ENCODE measurements at regions not wholly inside any gene's neighbourhood (a gene's known extent, or its start where the extent isn't known, plus 50 kb on each side); places are given as distances from the start of the nearest gene placed in this dataset.
A peak's percentile ranks its signal among the peaks of the same experiment; 100 is the strongest.

DNA sequence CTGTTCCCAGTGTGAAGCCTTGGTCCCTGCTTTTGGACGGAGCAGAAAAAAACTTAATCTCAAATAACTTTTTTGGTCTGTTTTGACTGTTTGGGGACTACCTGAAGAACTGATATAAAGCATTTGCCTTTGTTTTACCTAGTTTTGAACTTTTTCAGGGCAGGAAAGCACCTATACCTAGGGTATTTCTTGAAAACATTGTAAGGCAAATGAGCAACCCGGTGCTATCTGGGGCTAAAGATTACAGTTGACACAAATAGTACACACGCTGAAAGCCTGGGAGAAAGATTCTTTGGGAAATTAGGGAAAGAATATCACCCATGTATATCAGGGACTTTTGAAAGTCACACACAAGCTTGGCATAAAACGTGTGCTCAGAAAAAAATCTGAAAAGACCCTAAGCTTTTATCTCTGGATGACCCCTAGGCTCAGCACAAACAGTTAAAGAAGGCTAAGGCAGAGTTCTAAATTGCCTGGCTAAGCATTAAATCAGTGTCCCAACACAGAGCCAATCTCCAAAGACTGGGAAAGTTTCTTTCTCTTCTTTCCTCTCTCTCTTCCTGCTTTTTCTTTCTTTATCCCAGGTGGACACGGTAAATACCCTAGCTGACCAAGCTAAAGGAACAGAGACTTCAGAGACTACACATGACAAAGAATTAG, 389.8 kb downstream of the SH2D4B start:
- no peak overlapping the region for H3K4me2 ChIP-seq (ENCODE audit: low read length)
- FAIRE-seq (no peak), DNase-seq (ENCODE audit: low read depth) (no peak)
- H3K4me3 ChIP-seq (ENCODE audit: insufficient read depth, low read depth, low read length), result no peak overlapping the region
- Mint-ChIP-seq H3K27me3 (ENCODE audit: low read depth, unreplicated experiment) (no peaks in the 10 kb centered on the region), H3K4me1 (ENCODE audit: low read depth, unreplicated experiment) (no peaks in the 10 kb centered on the region), H3K4me3 (ENCODE audit: unreplicated experiment) (no peak overlapping the region), H3K27ac (ENCODE audit: unreplicated experiment) (no peak overlapping the region), H3K9me3 (ENCODE audit: unreplicated experiment) (peaks cover 3% of the 10 kb centered on the region), H3K36me3 (ENCODE audit: low read depth, unreplicated experiment) (no peaks in the 10 kb centered on the region)
- H2AFZ ChIP-seq (ENCODE audit: low read depth, low read length), result no peak overlapping the region
- no peaks in the 10 kb centered on the region for H3K4me1 ChIP-seq (ENCODE audit: insufficient read depth, low read length)
- H3K9ac ChIP-seq (ENCODE audit: low read length), result no peak overlapping the region
- no peaks in the 10 kb centered on the region for H3K27me3 ChIP-seq (ENCODE audit: insufficient read depth, low read length)
- no peak overlapping the region for H3K27ac ChIP-seq (ENCODE audit: low read depth, low read length)
- H3K9me3 ChIP-seq (ENCODE audit: insufficient read depth, low read depth, low read length), result no peaks in the 10 kb centered on the region
- no peaks in the 10 kb centered on the region for H4K20me1 ChIP-seq (ENCODE audit: insufficient read depth, low read length)
- H3K36me3 ChIP-seq (ENCODE audit: insufficient read depth, low read length), result no peaks in the 10 kb centered on the region
- no peak for TF ChIP-seq CTCF (IDR thresholded peaks at IDR 0.05; ENCODE audit: insufficient read depth, low read depth, low read length)
- TF ChIP-seq EZH2 (IDR thresholded peaks at IDR 0.05; ENCODE audit: insufficient read depth, low read length), result no peak
- H3K79me2 ChIP-seq (ENCODE audit: insufficient read depth, low read length), result no peaks in the 10 kb centered on the region

- Mint-ChIP-seq H3K9me3 (ENCODE audit: unreplicated experiment) (no peaks in the 10 kb centered on the region), H3K27me3 (ENCODE audit: low read depth, unreplicated experiment) (no peaks in the 10 kb centered on the region), H3K27ac (ENCODE audit: unreplicated experiment) (no peak overlapping the region), H3K4me3 (ENCODE audit: unreplicated experiment) (no peak overlapping the region), H3K36me3 (ENCODE audit: low read depth, unreplicated experiment) (no peaks in the 10 kb centered on the region), H3K4me1 (ENCODE audit: low read depth, unreplicated experiment) (no peaks in the 10 kb centered on the region)
- H3K27ac ChIP-seq (ENCODE audit: low read depth, low read length), result no peak overlapping the region
- no peaks in the 10 kb centered on the region for H3K79me2 ChIP-seq (ENCODE audit: insufficient read depth, low read length)
- no peaks in the 10 kb centered on the region for H3K4me1 ChIP-seq (ENCODE audit: insufficient read depth, low read length)
- no peak overlapping the region for H2AFZ ChIP-seq (ENCODE audit: low read depth, low read length)
- no peaks in the 10 kb centered on the region for H3K9me3 ChIP-seq (ENCODE audit: insufficient read depth, low read depth, low read length)
- FAIRE-seq (no peak), DNase-seq (ENCODE audit: low read depth) (no peak)
- TF ChIP-seq EZH2 (IDR thresholded peaks at IDR 0.05; ENCODE audit: insufficient read depth, low read length) (no peak), CTCF (IDR thresholded peaks at IDR 0.05; ENCODE audit: insufficient read depth, low read depth, low read length) (no peak)
- no peaks in the 10 kb centered on the region for H4K20me1 ChIP-seq (ENCODE audit: insufficient read depth, low read length)
- H3K4me2 ChIP-seq (ENCODE audit: low read length), result no peak overlapping the region
- no peak overlapping the region for H3K9ac ChIP-seq (ENCODE audit: low read length)
- no peaks in the 10 kb centered on the region for H3K27me3 ChIP-seq (ENCODE audit: insufficient read depth, low read length)
- H3K4me3 ChIP-seq (ENCODE audit: insufficient read depth, low read depth, low read length), result no peak overlapping the region
- H3K36me3 ChIP-seq (ENCODE audit: insufficient read depth, low read length), result no peaks in the 10 kb centered on the region
Observed at GRCh38 chr10:80938903-80939302, 401.2 kb downstream of the SH2D4B start.

DNA sequence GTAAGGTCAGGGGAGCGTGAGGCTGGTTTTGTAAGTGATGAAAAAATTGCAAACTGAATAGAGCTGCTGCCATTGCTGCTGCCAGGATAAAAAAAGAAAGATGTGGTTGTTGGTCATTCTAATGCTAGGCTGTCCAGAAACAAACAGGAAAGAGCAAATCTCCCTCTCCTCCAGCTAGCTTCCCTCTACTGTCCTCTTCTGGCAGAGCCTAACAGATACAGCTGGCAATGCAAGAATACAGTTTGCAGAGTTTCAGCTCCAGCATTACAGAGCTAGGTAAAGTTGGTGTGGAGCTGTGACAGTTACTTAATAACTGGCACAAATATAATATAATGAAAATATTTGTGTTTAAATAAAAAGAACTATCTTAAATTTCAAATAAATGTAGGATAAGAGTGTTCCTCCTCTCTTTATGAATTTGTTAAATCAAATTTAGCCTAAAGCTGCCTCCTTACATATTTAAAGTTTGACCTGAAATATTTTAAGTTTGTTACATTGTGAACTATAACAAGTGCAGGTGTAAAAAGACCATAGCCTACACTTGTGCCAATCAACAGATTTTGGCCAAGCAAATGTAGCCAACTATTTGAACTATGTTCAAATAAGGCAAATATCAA, 407.7 kb downstream of the SH2D4B start:
- DNase-seq (ENCODE audit: low read depth) (no peak), FAIRE-seq (no peak)
- TF ChIP-seq EZH2 (IDR thresholded peaks at IDR 0.05; ENCODE audit: insufficient read depth, low read length), result no peak
- TF ChIP-seq CTCF (IDR thresholded peaks at IDR 0.05; ENCODE audit: insufficient read depth, low read depth, low read length), result peak; percentile 8
- H3K27me3 Mint-ChIP-seq (ENCODE audit: low read depth, unreplicated experiment), result no peaks in the 10 kb centered on the region
- no peak overlapping the region for H2AFZ ChIP-seq (ENCODE audit: low read depth, low read length)
- H4K20me1 ChIP-seq (ENCODE audit: insufficient read depth, low read length), result no peaks in the 10 kb centered on the region
- no peaks in the 10 kb centered on the region for H3K36me3 ChIP-seq (ENCODE audit: insufficient read depth, low read length)
- H3K9ac ChIP-seq (ENCODE audit: low read length), result no peak overlapping the region
- no peaks in the 10 kb centered on the region for H3K9me3 ChIP-seq (ENCODE audit: insufficient read depth, low read depth, low read length)
- H3K4me1 Mint-ChIP-seq (ENCODE audit: low read depth, unreplicated experiment), result no peaks in the 10 kb centered on the region
- H3K4me3 Mint-ChIP-seq (ENCODE audit: unreplicated experiment), result no peak overlapping the region
- no peaks in the 10 kb centered on the region for H3K27me3 ChIP-seq (ENCODE audit: insufficient read depth, low read length)
- H3K79me2 ChIP-seq (ENCODE audit: insufficient read depth, low read length), result no peaks in the 10 kb centered on the region
- H3K27ac ChIP-seq (ENCODE audit: low read depth, low read length), result no peak overlapping the region
- no peaks in the 10 kb centered on the region for H3K36me3 Mint-ChIP-seq (ENCODE audit: low read depth, unreplicated experiment)
- H3K27ac Mint-ChIP-seq (ENCODE audit: unreplicated experiment), result no peak overlapping the region
- H3K4me2 ChIP-seq (ENCODE audit: low read length), result no peak overlapping the region
- no peaks in the 10 kb centered on the region for H3K9me3 Mint-ChIP-seq (ENCODE audit: unreplicated experiment)
- no peak overlapping the region for H3K4me3 ChIP-seq (ENCODE audit: insufficient read depth, low read depth, low read length)
- no peaks in the 10 kb centered on the region for H3K4me1 ChIP-seq (ENCODE audit: insufficient read depth, low read length)

All from astrocyte (in vitro differentiated cells and primary cell).